C4-2B (cell line): ENCODE measurements at regions not wholly inside any gene's neighbourhood (a gene's known extent, or its start where the extent isn't known, plus 50 kb on each side); places are given as distances from the start of the nearest gene placed in this dataset.

Source experiments
- H3K27ac ChIP-seq: fragments of 450-650 bp; 2 replicates; pipeline ENCODE4 v1.5.1; 2017
- CTCF ChIP-seq: fragments of 450-650 bp; conservative IDR thresholded peaks from 2 replicates; pipeline ENCODE4 v1.5.1; 2017; ENCODE audit warnings: mild to moderate bottlenecking
- ZFX ChIP-seq: fragments of 450-650 bp; IDR thresholded peaks from 2 replicates; pipeline ENCODE4 v1.6.1; 2017

GRCh38 chr7:13454916-13455592, 534.4 kb downstream of the ETV1 start:
- TF ChIP-seq ZFX (no peak), CTCF (no peak)
- no peak overlapping the region for H3K27ac ChIP-seq

GRCh38 chr7:13457790-13458189, 531.7 kb downstream of the ETV1 start:
- no peak for TF ChIP-seq ZFX
- TF ChIP-seq CTCF: no peak
- no peak overlapping the region for H3K27ac ChIP-seq

- TF ChIP-seq CTCF: no peak
- no peak for TF ChIP-seq ZFX
- no peak overlapping the region for H3K27ac ChIP-seq
These were observed 522.5 kb downstream of the ETV1 start for GRCh38 chr7:13466874-13467547.

- TF ChIP-seq ZFX (no peak), CTCF (peak; percentile 31)
- H3K27ac ChIP-seq: no peak overlapping the region
These were observed 512.5 kb downstream of the ETV1 start for GRCh38 chr7:13476881-13477444.

- no peak overlapping the region for H3K27ac ChIP-seq
- TF ChIP-seq CTCF (no peak), ZFX (no peak)
These were observed 500.1 kb downstream of the ETV1 start for GRCh38 chr7:13489386-13489785.

GRCh38 chr7:13496976-13497375, 492.5 kb downstream of the ETV1 start:
- H3K27ac ChIP-seq: no peak overlapping the region
- TF ChIP-seq CTCF (no peak), ZFX (no peak)

GRCh38 chr7:13508586-13508985, 480.9 kb downstream of the ETV1 start:
- TF ChIP-seq CTCF (no peak), ZFX (no peak)
- no peak overlapping the region for H3K27ac ChIP-seq
